Activated T-helper 1 cell treated with anti-CD3 and anti-CD28 coated beads, Interleukin-12 subunit alpha, Interleukin-12 subunit beta, Interleukin-2, Interleukin-4 antibody, amounts not matched to agents 30 ng/mL and 10 ng/mL and 1 ng/mL, durations not matched to agents 14 hours and 24 hours and 36 hours (primary cell): ENCODE measurements at regions not wholly inside any gene's neighbourhood (a gene's known extent, or its start where the extent isn't known, plus 50 kb on each side); places are given as distances from the start of the nearest gene placed in this dataset.
"Not testable (repeated sequence)": the region's sequence is repeated elsewhere in the genome, so short reads cannot be mapped to it uniquely, and the experiment has no call there.

ENCODE experiments used
- DNase-seq: peaks from one replicate; pipeline ENCODE4 v3.0.0; 2021; ENCODE audit warnings: low spot score
- H3K27ac Mint-ChIP-seq: one replicate; pipeline ENCODE4 v1.8.0; 2021; ENCODE audit warnings: mild to moderate bottlenecking, mixed read lengths
- H3K27me3 Mint-ChIP-seq: one replicate; pipeline ENCODE4 v1.8.0; 2022; ENCODE audit warnings: mild to moderate bottlenecking, moderate library complexity, mixed read lengths; ENCODE audit not compliant: insufficient read depth
- H3K36me3 Mint-ChIP-seq: one replicate; pipeline ENCODE4 v1.8.0; 2021; ENCODE audit warnings: low read depth, mixed read lengths
- H3K4me1 Mint-ChIP-seq: one replicate; pipeline ENCODE4 v1.8.0; 2021; ENCODE audit warnings: low read depth, mixed read lengths
- H3K4me3 Mint-ChIP-seq: one replicate; pipeline ENCODE4 v1.8.0; 2021; ENCODE audit warnings: mild to moderate bottlenecking, moderate library complexity, mixed read lengths
- H3K9me3 Mint-ChIP-seq: one replicate; pipeline ENCODE4 v1.8.0; 2021; ENCODE audit warnings: mixed read lengths
- intact Hi-C: fragments of 100-400 bp; cut with micrococcal nuclease; formaldehyde crosslinking; loops from one replicate; pipeline ENCODE4 v1.15.1; 2024

DNA sequence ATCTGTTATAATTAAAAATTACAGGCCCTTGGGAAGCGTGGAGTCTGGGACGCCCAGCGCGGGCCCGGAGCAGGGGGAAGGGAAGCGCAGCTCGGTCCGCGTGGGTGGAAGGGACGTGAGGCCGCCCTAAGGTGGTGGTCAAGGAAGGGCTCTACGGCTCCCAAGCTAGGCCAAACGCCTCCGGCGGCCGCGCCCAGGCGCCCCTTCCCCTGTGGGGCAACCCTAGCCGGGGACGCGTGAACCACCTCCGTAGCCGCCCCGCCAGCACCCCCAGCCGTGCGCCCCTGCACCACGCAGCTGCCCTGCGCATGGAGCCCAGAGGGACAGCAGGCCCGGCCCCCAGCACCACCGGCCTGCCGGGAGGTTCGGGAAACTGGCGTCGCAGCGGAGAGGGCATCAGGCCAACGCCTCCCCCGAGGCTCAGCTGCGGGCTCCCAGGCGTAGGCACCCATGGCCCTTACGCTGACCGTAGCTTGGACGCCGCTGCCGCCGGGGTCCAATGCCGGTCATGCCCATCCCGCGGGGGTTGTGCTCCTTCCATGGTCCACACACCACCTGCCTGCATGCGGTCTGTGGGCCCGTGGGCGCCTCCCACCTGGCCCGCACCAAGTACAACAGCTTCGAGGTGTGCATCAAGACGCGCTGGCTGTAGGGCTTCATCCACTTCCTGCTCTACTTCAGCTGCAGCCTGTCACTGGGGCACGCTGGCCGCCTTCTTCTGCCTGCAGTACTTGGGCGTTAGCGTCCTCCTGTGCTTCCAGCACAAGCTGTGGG, 166.7 kb downstream of the SEPTIN7 start:
- Mint-ChIP-seq H3K4me1 (peaks cover 4% of the 10 kb centered on the region), H3K27me3 (peaks cover 16% of the 10 kb centered on the region), H3K27ac (no peak overlapping the region), H3K4me3 (no peak overlapping the region), H3K36me3 (no peaks in the 10 kb centered on the region), H3K9me3 (no peaks in the 10 kb centered on the region)
- intact Hi-C loops, result no loop called here
- DNase-seq, result no peak

DNA sequence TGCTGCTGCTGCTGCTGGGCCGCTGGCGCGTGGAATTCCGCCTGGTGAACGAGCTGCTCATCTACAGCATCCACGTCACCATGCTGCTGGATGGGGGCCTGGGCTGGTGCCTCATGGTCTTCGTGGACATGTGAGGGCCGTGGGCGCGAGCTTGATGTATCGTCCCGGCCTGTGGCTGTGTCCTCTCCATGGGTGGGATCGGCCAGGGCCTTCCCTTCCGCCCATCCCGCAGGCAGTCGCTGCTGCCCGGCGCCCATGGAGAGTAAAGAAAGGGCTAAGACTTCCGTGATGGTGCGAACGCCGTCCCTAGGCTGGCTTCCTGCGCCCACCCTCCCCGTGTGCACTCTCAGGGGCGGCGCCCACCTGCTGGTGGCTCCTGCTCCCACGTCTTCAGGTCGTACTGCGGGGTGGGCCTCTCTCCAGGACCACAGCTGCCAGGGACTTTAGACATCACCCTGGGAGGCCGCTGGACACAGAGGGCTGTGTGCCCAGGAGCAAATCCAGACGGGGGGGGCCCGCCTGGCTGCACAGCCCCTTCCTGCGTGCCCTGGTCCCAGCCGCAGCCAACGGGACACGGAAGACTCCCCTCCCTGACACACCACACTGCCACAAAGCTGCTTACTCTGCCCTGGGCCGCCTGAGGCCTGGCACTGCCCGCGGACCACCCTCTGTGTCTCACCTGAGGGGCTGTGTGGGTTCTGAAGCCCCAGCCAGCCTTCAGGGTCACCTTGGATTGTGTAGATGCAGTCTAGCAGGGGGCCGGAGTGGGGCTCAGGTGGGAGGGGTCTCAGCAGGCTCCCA, 167.5 kb downstream of the SEPTIN7 start:
- Mint-ChIP-seq H3K27me3 (peaks cover 23% of the 10 kb centered on the region), H3K36me3 (no peaks in the 10 kb centered on the region), H3K4me1 (peaks cover 4% of the 10 kb centered on the region), H3K4me3 (no peak overlapping the region), H3K27ac (no peak overlapping the region), H3K9me3 (no peaks in the 10 kb centered on the region)
- DNase-seq, result no peak
- intact Hi-C loops, result no loop called here

DNA sequence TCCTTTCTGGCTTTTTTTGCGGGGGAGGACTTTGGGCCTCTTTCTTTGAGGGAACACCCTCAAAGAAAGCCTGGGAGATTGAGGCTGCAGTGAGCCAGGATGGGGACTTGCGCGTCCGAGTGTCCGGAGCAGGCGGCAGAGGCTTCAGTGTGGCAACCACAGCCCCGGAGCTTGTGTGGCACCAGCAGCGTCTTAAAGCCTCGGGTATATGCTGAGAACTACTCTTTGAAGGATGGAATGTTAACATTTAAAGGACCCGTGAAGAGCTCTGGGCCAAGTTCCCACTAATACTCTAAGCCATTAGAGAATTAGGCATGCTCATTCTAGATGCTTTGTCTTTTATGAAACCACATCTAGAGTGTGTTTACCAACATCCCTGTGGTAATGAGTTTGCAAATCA, 168.2 kb downstream of the SEPTIN7 start:
- peaks cover 26% of the 10 kb centered on the region for H3K27me3 Mint-ChIP-seq
- intact Hi-C loops, result no loop called here
- no peak for DNase-seq

DNA sequence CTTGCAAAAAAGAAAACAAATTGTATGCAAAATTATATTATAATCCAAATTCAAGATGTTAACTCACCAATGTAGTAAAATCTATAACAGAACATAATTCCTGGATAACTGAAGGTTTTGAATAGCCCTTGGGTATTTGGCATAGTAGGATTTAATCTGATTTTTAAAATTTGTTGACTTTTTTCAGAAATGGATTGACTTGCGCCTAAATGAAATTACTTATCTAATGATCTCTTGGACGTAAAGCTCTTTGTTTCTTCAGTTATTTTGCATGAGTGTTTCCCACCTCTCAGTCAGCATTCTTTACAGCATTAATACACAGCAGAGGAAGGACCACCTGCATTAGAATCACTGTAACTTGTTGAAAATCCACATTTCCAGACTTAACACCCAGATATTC, 169.6 kb downstream of the SEPTIN7 start:
- H3K27ac Mint-ChIP-seq, result no peak overlapping the region
- no peak for DNase-seq
- H3K4me1 Mint-ChIP-seq, result peaks cover 4% of the 10 kb centered on the region
- intact Hi-C loops, result loop anchor here (10.0 kb wide), 1 partner anchor 546 kb away; no protein-coding TSS in a partner anchor
- H3K4me3 Mint-ChIP-seq, result no peak overlapping the region
- H3K36me3 Mint-ChIP-seq, result no peaks in the 10 kb centered on the region
- H3K9me3 Mint-ChIP-seq, result no peaks in the 10 kb centered on the region
- peaks cover 37% of the 10 kb centered on the region for H3K27me3 Mint-ChIP-seq

More for the DNA sequence above, 168.2 kb downstream of the SEPTIN7 start:
- Mint-ChIP-seq H3K27ac (no peak overlapping the region), H3K4me1 (peaks cover 4% of the 10 kb centered on the region), H3K36me3 (no peaks in the 10 kb centered on the region), H3K4me3 (no peak overlapping the region), H3K9me3 (no peaks in the 10 kb centered on the region)

DNA sequence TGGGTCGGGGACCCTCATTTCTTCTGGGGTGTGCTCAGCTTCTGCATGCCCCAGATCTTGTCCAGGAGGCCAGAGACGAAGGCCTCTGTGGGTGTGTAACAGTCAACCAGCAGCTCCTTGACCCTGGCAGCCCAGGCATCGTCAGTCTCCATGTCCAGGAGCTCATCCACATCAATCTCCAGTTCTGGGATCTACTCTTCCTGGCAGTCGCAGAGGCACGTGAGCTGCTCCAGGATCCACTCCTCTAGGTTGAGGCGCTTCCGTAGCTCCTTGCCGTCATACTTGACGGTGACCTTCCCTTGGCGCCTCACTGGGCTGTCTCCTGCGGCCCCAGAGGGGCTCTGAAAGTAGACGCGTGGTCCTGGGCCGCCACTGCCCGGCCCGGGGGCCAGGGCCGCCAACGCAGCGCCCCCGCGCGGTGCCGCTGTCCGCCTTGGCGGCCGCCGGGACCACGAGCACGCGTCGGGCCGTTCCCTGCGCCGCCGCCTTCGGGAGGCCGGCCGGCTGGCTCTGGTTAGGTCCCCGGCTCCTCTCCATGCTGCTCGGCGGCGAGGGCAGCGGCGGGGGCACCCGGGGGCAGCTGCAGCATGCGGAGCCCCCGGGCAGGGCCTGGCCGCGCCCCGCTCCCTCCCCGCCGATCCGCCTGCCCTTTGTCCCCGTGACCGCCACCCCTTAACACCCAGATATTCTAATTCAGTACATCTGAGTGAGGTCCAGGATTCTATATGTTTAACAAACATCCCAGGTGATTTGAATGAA, 170.5 kb downstream of the SEPTIN7 start:
- no peak for DNase-seq
- intact Hi-C loops, result loop anchor here (10.0 kb wide), 1 partner anchor 547 kb away; no protein-coding TSS in a partner anchor
- H3K4me1 Mint-ChIP-seq, result peaks cover 4% of the 10 kb centered on the region
- no peaks in the 10 kb centered on the region for H3K9me3 Mint-ChIP-seq
- no peak overlapping the region for H3K4me3 Mint-ChIP-seq
- H3K27me3 Mint-ChIP-seq, result peaks cover 37% of the 10 kb centered on the region
- H3K36me3 Mint-ChIP-seq, result no peaks in the 10 kb centered on the region
- no peak overlapping the region for H3K27ac Mint-ChIP-seq

DNA sequence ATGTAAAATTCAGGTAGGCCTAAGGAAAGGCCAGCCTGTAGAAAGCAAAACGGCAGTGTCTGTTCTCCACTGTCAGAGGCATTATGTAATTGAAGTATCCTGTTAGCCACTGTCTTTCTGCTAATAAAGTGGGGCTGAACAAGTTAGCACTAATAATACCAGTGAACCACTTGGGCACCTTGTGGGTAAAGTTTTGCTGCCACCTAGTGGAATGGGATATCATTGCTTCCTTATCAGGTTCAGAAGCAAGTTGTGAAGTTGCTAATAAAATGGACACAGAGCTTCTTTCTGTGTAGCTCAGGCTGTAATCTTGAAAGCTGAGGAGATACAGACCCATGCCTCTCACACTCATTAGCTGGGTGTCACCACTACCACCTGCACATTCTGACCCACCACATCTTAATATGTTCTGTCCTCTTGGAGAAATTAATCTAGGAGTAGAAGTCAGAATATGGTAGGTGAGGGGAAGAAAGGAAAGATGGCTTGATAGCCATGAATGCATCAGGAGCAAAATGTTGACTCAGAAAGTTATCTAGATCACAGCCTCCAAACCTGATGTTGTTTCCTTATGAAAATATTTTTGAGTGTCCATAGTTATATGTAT, 175.1 kb downstream of the SEPTIN7 start:
- Mint-ChIP-seq H3K36me3 (no peaks in the 10 kb centered on the region), H3K4me3 (no peak overlapping the region), H3K4me1 (peaks cover 4% of the 10 kb centered on the region), H3K27me3 (peaks cover 29% of the 10 kb centered on the region), H3K27ac (no peak overlapping the region), H3K9me3 (no peaks in the 10 kb centered on the region)
- peak; percentile 32 for DNase-seq
- intact Hi-C loops, result loop anchor here (1.0 to 10.0 kb wide), 2 partner anchors 59 to 551 kb away; no protein-coding TSS in a partner anchor

DNA sequence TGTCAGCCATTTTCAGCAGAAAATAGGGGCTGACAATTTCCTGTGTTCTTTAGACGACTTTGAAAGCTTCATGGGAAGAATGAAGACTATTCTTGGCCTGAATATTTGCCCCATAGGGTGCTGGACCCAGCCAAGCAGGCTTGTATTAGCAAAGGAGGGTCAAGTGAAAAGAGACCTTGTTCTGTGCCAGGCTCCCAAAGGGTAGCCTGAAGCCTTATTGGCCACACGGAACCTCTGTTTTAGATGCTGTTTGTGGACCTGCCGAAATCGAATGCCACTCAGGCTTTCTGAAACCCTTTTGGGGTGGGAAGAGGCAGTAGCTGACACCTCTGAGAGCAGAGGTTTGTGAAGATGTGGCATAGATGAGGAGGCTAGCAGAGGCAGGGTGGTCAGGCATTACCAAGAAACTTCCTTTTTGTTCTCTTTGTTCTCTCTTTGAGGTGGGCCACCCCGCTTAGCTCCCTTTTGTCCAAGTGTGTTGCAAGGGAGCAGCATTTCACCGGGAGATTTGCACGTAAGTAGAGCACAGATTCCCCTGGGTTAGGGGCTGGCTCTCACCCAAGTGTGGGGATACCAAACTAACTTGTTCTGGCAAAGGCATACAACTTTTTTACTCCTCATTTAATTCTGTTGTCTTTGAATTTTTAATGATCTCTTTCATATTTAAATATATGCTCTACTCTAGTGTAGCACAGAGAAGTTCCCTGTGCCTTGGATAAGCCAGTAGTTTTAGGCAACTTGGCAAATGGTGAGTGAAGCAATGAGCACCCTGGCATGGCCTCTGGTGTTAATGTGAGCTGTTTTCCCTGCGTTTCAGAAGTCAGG, 174.0 kb upstream of the EEPD1 start:
- H3K27ac Mint-ChIP-seq, H3K4me1 Mint-ChIP-seq, H3K36me3 Mint-ChIP-seq, H3K9me3 Mint-ChIP-seq, H3K4me3 Mint-ChIP-seq, DNase-seq: not testable (repeated sequence)
- intact Hi-C loops, result loop anchor here (10.0 kb wide), 1 partner anchor 554 kb away; no protein-coding TSS in a partner anchor
- peaks cover 11% of the 10 kb centered on the region for H3K27me3 Mint-ChIP-seq

DNA sequence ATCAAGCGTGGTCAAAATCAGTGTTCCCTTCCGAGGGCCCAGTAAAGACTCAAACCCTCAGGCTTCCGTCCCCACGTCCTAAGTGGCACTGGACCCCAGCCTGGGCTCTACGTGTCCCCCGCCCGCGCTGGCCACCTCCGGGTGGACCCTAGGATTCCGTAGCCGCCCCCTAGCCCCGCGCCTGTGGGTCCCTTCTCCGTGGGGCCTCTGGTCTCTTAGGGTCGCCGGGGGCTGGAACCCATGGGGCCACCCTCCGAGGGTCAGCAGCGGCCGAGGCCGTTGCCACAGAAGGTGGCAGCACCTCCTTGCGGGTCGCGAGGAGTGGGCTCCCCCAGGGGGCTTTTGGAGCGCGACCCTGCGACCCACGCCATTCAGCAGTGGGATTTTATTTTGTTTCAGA, 170.5 kb upstream of the EEPD1 start:
- intact Hi-C loops, result no loop called here
- no peak for DNase-seq
- Mint-ChIP-seq H3K4me3 (no peak overlapping the region), H3K27me3 (peaks cover 3% of the 10 kb centered on the region), H3K27ac (no peak overlapping the region), H3K36me3 (no peaks in the 10 kb centered on the region), H3K4me1 (no peaks in the 10 kb centered on the region), H3K9me3 (no peaks in the 10 kb centered on the region)

DNA sequence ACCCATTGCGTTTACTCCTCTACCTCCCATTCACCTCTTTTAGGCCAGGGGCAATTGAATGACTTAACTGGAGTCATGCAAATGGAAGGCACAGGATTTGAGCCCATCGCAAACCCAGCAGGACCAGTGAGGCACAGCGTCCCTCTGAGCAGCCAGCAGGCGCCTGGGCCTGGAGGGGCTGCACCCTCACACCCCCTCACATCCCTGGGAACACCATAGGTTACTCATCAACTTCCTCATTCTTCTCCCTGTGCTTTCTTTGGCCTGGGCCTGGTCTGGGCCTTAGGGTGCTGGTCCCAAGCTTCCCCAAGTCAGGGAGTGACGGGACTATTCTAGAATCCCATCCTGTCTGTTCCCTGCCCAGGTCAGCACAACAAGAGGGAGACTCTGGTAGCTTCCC, 169.4 kb upstream of the EEPD1 start:
- no peaks in the 10 kb centered on the region for H3K9me3 Mint-ChIP-seq
- H3K27me3 Mint-ChIP-seq, result peaks cover 3% of the 10 kb centered on the region
- H3K4me1 Mint-ChIP-seq, result no peaks in the 10 kb centered on the region
- no peak for DNase-seq
- no peak overlapping the region for H3K4me3 Mint-ChIP-seq
- no peaks in the 10 kb centered on the region for H3K36me3 Mint-ChIP-seq
- intact Hi-C loops, result no loop called here
- no peak overlapping the region for H3K27ac Mint-ChIP-seq

DNA sequence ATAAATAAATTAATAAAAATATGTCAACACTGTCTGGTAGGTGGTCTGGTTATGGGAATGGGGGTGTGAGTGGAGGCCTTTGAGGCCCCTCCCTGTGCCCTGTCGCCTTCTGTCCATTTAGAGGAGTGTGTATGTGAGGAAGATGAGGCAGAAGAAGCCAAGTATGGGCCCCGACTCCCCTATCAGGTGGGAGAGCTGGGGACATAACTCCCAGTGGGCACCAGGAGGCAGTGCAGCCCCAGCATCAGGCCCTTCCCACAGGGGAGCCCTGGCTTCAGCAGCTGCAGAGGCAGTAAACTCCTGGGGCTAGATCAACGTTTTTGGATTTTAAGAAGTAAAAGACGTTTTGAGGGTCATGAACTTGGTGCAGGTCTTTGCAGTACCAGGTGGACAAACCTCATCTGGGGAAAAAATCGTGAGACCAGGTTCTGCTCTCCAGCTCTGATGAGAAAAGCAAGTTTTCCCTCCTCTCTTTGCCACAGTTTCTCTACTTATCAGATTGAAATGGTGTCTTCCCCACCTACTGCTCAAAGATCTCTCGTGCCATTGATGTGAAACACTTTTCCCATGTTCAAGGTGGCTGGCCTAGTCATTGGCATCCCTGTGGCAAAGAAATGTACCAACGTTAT, 167.8 kb upstream of the EEPD1 start:
- H3K4me3 Mint-ChIP-seq, result no peak overlapping the region
- H3K9me3 Mint-ChIP-seq, result no peaks in the 10 kb centered on the region
- no peaks in the 10 kb centered on the region for H3K4me1 Mint-ChIP-seq
- H3K27me3 Mint-ChIP-seq, result peaks cover 3% of the 10 kb centered on the region
- intact Hi-C loops, result loop anchor here (1.0 kb wide), 2 partner anchors 306 to 334 kb away; no protein-coding TSS in a partner anchor
- no peaks in the 10 kb centered on the region for H3K36me3 Mint-ChIP-seq
- no peak overlapping the region for H3K27ac Mint-ChIP-seq
- peak; percentile 54 for DNase-seq

DNA sequence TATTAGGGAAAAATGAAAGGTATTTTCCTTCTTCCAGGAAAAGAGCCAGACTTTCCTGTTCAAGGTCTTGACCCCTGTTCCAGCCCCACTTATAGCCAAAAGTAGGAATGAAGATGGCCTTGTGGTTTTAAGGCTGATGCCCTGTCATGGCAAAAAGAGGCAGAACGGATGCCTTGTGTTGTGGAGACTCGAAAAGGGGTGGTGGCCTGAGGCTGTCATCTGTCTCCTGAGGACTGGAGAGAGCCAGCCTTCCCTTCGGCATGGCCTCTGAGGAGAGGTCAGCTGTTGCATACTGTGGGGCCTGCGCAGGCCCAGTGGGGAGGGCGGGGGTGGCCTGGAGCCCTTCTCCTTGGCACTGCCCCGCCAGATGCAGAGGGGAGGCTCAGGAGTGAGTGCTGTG, 166.0 kb upstream of the EEPD1 start:
- no peak overlapping the region for H3K4me3 Mint-ChIP-seq
- H3K27me3 Mint-ChIP-seq, result peaks cover 5% of the 10 kb centered on the region
- no peak for DNase-seq
- H3K27ac Mint-ChIP-seq, result no peak overlapping the region
- intact Hi-C loops, result no loop called here
- H3K36me3 Mint-ChIP-seq, result no peaks in the 10 kb centered on the region
- no peaks in the 10 kb centered on the region for H3K9me3 Mint-ChIP-seq
- peaks cover 10% of the 10 kb centered on the region for H3K4me1 Mint-ChIP-seq
